Vagina (tissue), 2 donors: ENCODE measurements at regions not wholly inside any gene's neighbourhood (a gene's known extent, or its start where the extent isn't known, plus 50 kb on each side); places are given as distances from the start of the nearest gene placed in this dataset.

Experiments
- POLR2AphosphoS5 ChIP-seq, 2 donors: sonication (generic); formaldehyde crosslinking; IDR thresholded peaks; one replicate each; pipeline ENCODE4 v1.9.0; 2017; ENCODE audit warnings: antibody characterized with exemption in 2 of 2, mild to moderate bottlenecking in 2 of 2, low read depth in 1 of 2; ENCODE audit not compliant: insufficient read depth in 1 of 2
- TF ChIP-seq, protein P1 (sequence below), 3 experiments: fragments of 450-650 bp in 2 of 3; fragments of 200-600 bp in 1 of 3; sonication (generic) in 1 of 3; IDR thresholded peaks; one replicate each; pipeline ENCODE4 v1.5.1; 2017 to 2019; ENCODE audit warnings: antibody characterized with exemption in 3 of 3, mild to moderate bottlenecking in 2 of 3, moderate library complexity in 2 of 3

DNA sequence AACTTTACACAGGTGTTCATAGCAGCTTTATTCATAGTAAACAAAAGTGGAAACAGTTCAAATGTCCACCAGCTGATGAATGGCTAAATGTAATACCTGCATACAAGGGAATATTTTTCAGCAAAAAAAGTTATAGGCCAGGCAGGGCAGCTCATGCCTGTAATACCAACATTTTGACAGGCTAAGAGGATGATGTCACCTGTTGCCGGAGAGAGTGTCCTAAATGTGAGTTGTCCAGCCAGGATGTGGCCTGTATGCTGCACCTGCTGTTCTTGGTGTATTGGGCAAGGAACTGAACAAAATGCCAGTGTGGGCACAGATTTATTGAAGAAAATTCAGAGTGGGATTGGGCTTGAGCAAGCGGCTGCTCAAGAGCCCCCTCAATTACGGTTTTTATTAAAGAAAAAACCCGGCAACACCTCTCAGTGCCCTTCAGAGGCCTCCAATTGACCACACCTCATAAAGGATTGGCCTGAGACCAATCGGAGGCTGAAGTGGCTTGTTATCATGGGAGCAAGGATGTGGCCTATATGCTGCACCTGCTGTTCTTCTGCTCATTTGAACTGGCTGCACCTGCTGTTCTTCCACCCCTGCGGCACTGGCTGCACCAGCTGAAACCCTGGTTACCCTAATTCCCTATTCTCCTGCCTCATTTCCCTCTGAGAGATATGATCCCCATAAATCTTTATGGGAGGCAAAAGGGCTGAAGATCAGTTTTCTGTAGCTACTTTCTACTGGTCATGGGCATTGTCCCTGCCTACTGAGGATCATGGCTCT is 129.8 kb downstream of the GPCPD1 start:
- TF ChIP-seq, protein P1, sequence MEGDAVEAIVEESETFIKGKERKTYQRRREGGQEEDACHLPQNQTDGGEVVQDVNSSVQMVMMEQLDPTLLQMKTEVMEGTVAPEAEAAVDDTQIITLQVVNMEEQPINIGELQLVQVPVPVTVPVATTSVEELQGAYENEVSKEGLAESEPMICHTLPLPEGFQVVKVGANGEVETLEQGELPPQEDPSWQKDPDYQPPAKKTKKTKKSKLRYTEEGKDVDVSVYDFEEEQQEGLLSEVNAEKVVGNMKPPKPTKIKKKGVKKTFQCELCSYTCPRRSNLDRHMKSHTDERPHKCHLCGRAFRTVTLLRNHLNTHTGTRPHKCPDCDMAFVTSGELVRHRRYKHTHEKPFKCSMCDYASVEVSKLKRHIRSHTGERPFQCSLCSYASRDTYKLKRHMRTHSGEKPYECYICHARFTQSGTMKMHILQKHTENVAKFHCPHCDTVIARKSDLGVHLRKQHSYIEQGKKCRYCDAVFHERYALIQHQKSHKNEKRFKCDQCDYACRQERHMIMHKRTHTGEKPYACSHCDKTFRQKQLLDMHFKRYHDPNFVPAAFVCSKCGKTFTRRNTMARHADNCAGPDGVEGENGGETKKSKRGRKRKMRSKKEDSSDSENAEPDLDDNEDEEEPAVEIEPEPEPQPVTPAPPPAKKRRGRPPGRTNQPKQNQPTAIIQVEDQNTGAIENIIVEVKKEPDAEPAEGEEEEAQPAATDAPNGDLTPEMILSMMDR (IDR thresholded peaks at IDR 0.05): no peak
- no peak for TF ChIP-seq POLR2AphosphoS5 (IDR thresholded peaks at IDR 0.05; ENCODE audit: insufficient read depth in 1 of 2, low read depth in 1 of 2)
